NB4 (cell line): ENCODE measurements at regions not wholly inside any gene's neighbourhood (a gene's known extent, or its start where the extent isn't known, plus 50 kb on each side); places are given as distances from the start of the nearest gene placed in this dataset.

Source experiments
- TF ChIP-seq, protein P1 (sequence below): IDR thresholded peaks from one replicate; pipeline ENCODE4 v1.5.1; 2012; ENCODE audit warnings: low read depth, low read length
- TF ChIP-seq, protein P2 (sequence below): IDR thresholded peaks from 2 replicates; pipeline ENCODE4 v1.6.1; 2011; ENCODE audit warnings: low read depth, low read length

DNA sequence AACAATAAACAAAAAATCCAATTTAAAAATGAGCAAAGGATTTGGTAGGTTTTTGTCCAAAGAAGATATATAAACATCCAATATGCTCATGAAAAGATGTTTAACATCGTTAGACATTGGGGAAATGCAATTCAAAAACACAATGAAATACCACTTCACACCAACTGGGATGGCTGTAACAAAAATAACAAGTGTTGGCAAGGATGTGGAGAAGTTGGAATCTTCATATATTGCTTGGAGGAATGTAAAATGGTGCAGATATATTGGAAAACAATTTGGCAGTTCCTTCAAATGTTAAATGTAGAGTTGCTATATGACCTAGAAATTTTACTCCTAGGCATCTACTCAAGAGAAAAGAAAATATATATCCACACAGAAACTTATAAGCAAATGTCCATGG, 224.3 kb downstream of the AUH start:
- TF ChIP-seq, protein P1, sequence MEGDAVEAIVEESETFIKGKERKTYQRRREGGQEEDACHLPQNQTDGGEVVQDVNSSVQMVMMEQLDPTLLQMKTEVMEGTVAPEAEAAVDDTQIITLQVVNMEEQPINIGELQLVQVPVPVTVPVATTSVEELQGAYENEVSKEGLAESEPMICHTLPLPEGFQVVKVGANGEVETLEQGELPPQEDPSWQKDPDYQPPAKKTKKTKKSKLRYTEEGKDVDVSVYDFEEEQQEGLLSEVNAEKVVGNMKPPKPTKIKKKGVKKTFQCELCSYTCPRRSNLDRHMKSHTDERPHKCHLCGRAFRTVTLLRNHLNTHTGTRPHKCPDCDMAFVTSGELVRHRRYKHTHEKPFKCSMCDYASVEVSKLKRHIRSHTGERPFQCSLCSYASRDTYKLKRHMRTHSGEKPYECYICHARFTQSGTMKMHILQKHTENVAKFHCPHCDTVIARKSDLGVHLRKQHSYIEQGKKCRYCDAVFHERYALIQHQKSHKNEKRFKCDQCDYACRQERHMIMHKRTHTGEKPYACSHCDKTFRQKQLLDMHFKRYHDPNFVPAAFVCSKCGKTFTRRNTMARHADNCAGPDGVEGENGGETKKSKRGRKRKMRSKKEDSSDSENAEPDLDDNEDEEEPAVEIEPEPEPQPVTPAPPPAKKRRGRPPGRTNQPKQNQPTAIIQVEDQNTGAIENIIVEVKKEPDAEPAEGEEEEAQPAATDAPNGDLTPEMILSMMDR: no peak
- TF ChIP-seq, protein P2, sequence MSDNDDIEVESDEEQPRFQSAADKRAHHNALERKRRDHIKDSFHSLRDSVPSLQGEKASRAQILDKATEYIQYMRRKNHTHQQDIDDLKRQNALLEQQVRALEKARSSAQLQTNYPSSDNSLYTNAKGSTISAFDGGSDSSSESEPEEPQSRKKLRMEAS: no peak
